C4-2B (cell line): ENCODE measurements at regions not wholly inside any gene's neighbourhood (a gene's known extent, or its start where the extent isn't known, plus 50 kb on each side); places are given as distances from the start of the nearest gene placed in this dataset.

Source experiments
- H3K27ac ChIP-seq: fragments of 450-650 bp; 2 replicates; pipeline ENCODE4 v1.5.1; 2017
- ZFX ChIP-seq: fragments of 450-650 bp; IDR thresholded peaks from 2 replicates; pipeline ENCODE4 v1.6.1; 2017
- TF ChIP-seq, protein P1 (sequence below): fragments of 450-650 bp; conservative IDR thresholded peaks from 2 replicates; pipeline ENCODE4 v1.5.1; 2017; ENCODE audit warnings: mild to moderate bottlenecking

- TF ChIP-seq, protein P1, sequence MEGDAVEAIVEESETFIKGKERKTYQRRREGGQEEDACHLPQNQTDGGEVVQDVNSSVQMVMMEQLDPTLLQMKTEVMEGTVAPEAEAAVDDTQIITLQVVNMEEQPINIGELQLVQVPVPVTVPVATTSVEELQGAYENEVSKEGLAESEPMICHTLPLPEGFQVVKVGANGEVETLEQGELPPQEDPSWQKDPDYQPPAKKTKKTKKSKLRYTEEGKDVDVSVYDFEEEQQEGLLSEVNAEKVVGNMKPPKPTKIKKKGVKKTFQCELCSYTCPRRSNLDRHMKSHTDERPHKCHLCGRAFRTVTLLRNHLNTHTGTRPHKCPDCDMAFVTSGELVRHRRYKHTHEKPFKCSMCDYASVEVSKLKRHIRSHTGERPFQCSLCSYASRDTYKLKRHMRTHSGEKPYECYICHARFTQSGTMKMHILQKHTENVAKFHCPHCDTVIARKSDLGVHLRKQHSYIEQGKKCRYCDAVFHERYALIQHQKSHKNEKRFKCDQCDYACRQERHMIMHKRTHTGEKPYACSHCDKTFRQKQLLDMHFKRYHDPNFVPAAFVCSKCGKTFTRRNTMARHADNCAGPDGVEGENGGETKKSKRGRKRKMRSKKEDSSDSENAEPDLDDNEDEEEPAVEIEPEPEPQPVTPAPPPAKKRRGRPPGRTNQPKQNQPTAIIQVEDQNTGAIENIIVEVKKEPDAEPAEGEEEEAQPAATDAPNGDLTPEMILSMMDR, result no peak
- no peak for TF ChIP-seq ZFX
- H3K27ac ChIP-seq, result no peak overlapping the region
Measured at GRCh38 chr14:53384073-53384472, 230.9 kb upstream of the DDHD1 start.

DNA sequence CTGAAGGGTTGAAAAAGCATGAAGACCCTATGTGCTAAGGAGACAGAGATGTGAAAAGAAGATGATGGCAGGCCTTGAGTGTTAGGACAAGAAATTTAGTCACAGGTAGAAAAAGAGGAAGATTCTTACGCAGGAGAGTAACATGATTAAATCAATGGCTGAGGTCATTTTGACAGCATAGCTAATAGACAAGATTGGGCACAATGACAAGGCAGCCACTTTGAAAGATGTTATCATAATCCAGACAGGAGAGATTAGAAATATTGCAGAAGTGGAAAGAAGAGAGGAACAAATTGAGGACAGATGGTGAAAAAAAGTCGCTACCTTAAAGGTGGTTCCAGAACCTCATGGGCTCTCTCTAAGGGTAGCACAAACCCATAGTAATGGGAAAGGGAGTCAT, 228.8 kb upstream of the DDHD1 start:
- H3K27ac ChIP-seq, result no peak overlapping the region
- TF ChIP-seq, protein P1, result no peak
- TF ChIP-seq ZFX, result no peak

DNA sequence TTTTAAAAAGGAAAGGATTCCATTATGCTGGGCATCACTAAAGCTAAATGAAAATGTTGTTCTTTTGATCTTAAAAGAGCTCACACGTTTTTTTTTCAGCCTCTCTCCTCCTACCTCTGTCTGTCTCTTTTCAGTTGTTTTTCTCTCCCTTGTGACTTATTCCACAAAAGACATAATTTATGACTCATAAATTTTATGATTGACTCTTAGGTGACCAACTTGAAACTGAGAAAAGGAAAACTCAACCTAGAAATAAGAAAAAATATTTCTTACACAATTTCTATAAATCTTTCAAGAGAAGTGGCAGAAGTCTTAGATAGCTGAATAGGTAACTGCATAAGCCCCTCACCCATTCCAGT, 227.7 kb upstream of the DDHD1 start:
- H3K27ac ChIP-seq, result no peak overlapping the region
- TF ChIP-seq, protein P1, result no peak
- TF ChIP-seq ZFX, result no peak

- H3K27ac ChIP-seq, result no peak overlapping the region
- no peak for TF ChIP-seq ZFX
- TF ChIP-seq, protein P1, result no peak
Measured at GRCh38 chr14:53380052-53380866, 227.1 kb upstream of the DDHD1 start.

GRCh38 chr14:53378142-53378541, 225.0 kb upstream of the DDHD1 start:
- no peak for TF ChIP-seq ZFX
- TF ChIP-seq, protein P1, result no peak
- H3K27ac ChIP-seq, result no peak overlapping the region

DNA sequence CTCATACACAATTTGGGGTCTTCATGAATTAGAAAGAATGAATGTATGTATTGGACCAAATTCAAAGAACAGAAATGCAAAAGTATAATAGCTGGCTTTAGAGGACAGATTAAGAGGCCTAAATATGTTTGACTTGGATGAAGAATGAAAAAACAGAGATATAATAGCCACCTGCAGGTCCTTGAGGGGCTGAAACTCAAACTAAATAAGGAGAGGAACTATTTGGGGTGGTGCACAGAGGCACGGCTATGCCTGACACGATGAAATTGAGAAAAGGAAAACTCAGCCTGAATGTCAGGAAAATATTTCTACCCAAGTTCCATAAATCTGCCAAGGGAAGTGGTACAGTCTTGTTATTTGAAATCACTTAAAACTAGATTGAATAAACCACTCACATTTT, 222.9 kb upstream of the DDHD1 start:
- H3K27ac ChIP-seq, result no peak overlapping the region
- TF ChIP-seq, protein P1, result no peak
- TF ChIP-seq ZFX, result no peak

DNA sequence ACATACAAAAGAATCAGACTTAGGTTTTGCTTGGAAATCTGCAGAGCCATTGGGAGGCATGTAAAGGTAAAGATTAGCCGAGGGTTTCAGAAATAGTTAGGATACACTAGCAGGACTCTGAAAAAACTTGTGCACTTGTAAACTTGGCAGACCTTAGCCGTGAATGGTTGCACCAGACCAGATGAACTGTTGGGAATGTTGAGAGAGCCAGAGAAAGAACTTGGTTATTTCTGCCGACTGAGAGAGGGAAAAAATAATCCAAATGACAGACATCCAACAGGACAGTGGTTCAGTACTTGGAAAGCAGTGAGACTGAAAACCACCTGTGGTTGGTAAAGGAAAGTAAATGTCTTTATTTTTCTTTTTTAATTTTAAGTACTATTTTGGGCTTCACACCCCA, 222.5 kb upstream of the DDHD1 start:
- TF ChIP-seq ZFX, result no peak
- TF ChIP-seq, protein P1, result no peak
- no peak overlapping the region for H3K27ac ChIP-seq
